HFFc6 (cell line): ENCODE measurements at regions not wholly inside any gene's neighbourhood (a gene's known extent, or its start where the extent isn't known, plus 50 kb on each side); places are given as distances from the start of the nearest gene placed in this dataset.

Experiments used
- DNase-seq: peaks from one replicate; pipeline ENCODE4 v3.0.0-alpha.2; 2018
- H3K27ac Mint-ChIP-seq: 2 replicates; pipeline ENCODE4 v1.8.0; 2020; ENCODE audit warnings: mild to moderate bottlenecking, mixed read lengths
- H3K27me3 Mint-ChIP-seq: 2 replicates; pipeline ENCODE4 v1.8.0; 2021; ENCODE audit warnings: mild to moderate bottlenecking, moderate library complexity, mixed read lengths; ENCODE audit not compliant: insufficient read depth
- H3K36me3 Mint-ChIP-seq: 2 replicates; pipeline ENCODE4 v1.8.0; 2021; ENCODE audit warnings: low read depth, mixed read lengths
- H3K4me1 Mint-ChIP-seq: 2 replicates; pipeline ENCODE4 v1.8.0; 2020; ENCODE audit warnings: low read depth, mixed read lengths
- H3K4me3 Mint-ChIP-seq: 2 replicates; pipeline ENCODE4 v1.8.0; 2020; ENCODE audit warnings: mild to moderate bottlenecking, moderate library complexity, mixed read lengths
- H3K9me3 Mint-ChIP-seq: 2 replicates; pipeline ENCODE4 v1.8.0; 2020; ENCODE audit warnings: mild to moderate bottlenecking, mixed read lengths
- TF ChIP-seq, protein P1 (sequence below): fragments of 200-600 bp; sonication (generic); IDR thresholded peaks from 2 replicates; pipeline ENCODE4 v1.5.0; 2021; ENCODE audit warnings: antibody characterized with exemption, mild to moderate bottlenecking

DNA sequence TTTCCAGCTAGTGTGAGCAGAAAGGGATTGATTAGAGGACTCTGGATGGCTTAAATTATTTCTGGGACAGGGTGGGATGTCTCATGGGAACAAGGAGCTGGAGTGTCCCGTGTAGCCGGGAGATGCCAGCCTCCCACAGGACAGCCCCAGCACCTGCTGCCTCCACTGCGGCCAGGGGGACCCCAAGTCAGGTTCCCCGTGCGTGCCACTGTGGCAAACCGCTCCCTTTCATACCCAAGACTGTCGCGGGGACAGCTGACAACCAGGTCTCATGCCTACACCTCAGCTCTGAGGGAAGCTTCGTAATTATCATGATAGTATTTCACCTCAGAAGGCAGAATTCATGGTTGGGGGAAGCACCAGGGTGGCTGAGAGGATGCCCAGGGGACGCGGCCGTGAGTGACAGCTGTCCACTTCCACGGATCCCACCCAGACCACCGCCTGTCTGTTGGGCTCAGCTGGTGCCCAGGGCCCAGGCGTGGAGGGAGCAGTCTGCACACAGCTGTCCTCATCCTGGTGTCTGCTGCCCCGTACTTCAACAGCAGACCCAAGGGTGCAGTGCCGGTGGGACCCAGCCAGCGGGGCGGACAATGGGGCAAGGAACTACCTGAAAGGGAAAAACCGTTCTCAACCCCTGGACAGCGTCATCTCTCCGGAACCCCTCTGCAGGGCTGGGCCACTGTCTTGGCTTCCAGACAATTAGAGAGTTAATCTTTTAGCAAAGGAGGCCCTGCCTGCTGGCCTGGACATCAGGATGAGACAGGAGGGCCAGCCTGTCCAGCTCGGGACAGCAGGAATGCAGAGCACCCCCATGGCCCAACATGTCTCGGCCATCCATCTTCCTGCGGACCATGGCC, 166.9 kb downstream of the OLFM1 start:
- Mint-ChIP-seq H3K4me3 (no peak overlapping the region), H3K27ac (no peak overlapping the region), H3K27me3 (peaks cover 5% of the 10 kb centered on the region), H3K36me3 (peaks cover 13% of the 10 kb centered on the region), H3K4me1 (no peaks in the 10 kb centered on the region), H3K9me3 (peaks cover 36% of the 10 kb centered on the region)
- TF ChIP-seq, protein P1, sequence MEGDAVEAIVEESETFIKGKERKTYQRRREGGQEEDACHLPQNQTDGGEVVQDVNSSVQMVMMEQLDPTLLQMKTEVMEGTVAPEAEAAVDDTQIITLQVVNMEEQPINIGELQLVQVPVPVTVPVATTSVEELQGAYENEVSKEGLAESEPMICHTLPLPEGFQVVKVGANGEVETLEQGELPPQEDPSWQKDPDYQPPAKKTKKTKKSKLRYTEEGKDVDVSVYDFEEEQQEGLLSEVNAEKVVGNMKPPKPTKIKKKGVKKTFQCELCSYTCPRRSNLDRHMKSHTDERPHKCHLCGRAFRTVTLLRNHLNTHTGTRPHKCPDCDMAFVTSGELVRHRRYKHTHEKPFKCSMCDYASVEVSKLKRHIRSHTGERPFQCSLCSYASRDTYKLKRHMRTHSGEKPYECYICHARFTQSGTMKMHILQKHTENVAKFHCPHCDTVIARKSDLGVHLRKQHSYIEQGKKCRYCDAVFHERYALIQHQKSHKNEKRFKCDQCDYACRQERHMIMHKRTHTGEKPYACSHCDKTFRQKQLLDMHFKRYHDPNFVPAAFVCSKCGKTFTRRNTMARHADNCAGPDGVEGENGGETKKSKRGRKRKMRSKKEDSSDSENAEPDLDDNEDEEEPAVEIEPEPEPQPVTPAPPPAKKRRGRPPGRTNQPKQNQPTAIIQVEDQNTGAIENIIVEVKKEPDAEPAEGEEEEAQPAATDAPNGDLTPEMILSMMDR = no peak
- no peak for DNase-seq

DNA sequence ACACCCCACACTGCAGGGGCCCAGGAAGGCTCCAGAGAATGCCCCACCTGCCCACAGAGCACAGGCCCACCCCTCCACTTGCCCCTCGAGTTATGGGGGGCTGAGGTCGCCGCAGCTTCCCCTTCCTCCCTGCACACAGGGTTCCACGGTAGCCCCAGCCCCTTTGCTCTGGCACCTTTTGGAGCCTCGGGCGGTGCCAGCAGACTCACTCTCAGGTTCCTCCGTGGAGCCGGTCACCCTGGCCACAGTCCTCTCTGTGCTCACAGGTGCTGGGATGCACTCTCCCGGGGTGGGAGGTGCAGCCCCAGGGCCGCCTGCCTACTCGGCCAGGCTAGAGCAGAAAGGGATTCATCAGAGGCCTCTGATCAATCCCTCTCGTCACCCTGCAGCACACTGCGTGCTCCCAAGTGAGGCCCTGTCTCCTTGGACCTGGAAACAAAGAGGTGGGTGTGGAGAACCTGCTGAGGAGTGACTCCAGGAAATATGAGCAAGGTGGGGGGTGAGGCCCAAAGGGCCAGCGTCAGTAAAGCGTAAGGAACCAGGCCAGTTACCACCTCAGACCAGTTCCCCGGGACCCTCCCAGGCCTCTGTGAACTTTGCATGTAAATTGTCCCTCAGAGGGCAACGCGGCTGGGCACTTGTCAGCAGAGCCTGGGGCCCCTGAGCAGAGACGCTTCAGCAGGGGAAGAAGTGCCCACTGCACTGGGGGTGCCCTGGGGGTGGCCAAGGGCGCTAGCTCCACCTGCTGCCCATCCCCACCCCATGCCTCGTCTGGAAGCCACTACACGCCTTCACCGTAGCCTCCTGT, 167.8 kb downstream of the OLFM1 start:
- H3K9me3 Mint-ChIP-seq = peaks cover 33% of the 10 kb centered on the region
- H3K36me3 Mint-ChIP-seq = peaks cover 8% of the 10 kb centered on the region
- H3K27me3 Mint-ChIP-seq = peaks cover 4% of the 10 kb centered on the region
- TF ChIP-seq, protein P1 = no peak
- H3K4me1 Mint-ChIP-seq = no peaks in the 10 kb centered on the region
- no peak for DNase-seq
- H3K27ac Mint-ChIP-seq = no peak overlapping the region
- H3K4me3 Mint-ChIP-seq = no peak overlapping the region

DNA sequence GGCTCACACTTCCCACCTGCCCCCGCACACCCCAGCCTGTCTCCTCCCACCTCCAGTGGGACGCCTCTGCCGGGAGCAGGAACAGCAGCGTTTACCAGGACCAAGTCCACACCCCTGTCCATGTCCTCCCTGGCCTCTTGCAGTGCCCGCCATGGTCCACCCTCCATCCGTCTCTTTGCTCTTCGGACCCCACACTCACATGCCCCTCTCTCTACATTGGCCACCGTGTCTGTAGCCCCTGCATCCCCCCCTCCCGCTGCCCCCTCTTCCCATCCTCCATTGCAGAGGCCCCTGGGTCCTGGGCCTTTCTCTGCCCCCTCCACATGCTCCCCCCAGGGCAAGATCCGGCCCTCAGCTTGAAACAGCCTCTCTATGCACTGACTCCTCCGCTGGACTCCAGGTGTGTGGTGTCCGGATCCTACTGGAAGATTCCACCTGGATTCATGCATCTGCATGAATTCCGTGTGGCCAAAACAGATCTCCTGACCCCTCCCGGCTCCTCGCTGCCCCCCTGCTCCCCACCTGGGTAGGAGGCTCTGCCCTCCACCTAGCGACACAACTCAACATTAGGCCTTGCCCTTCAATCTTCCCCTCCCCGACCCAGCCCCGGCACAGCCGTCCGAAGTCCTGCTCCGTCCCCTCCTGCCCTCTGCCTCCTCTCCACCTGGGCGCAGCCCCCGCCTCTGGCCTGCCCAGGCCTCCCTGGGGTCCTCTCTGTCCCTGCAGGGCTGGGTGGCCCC, 168.5 kb downstream of the OLFM1 start:
- Mint-ChIP-seq H3K4me3 (no peak overlapping the region), H3K9me3 (peaks cover 32% of the 10 kb centered on the region), H3K36me3 (peaks cover 8% of the 10 kb centered on the region)

DNA sequence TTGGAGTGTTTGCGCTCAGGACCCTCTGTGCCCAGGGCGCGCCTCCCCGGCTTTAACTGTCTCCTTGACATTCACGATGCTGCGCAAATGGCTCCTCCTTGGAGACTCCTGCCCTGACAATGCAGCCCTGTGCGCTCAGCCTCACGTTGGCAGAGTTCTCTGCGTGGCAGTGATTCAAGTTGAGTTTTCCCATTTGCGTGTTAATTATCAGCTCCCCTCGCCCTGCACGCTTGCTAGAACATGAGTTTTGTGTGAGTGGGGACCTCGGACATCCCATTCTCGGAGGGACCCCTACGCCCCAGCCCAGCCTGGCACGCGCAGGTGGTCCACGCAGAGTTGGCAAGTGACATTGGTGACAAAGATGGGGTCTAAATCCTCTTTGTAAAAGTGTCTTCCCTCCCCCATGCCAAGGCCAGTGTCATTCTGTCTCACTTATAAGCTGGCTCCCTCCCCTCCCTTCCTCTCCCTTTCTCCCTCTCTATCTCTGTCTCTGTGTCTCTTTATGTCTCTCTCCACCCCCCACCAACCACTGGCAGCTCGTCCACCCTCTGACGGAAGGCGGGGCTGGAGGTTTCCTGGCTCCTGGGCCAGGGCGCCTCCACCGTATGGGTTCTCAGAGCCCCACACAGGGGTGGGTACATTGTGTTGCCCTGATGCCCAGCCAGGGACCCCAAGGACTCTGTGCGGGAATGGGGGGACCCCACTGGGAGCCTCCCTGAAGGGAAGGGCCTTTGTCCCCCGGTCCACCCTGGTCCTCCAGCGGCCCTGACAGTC, 169.3 kb downstream of the OLFM1 start:
- Mint-ChIP-seq H3K4me3 (no peak overlapping the region), H3K27ac (no peak overlapping the region), H3K4me1 (no peaks in the 10 kb centered on the region), H3K9me3 (peaks cover 29% of the 10 kb centered on the region), H3K36me3 (peaks cover 8% of the 10 kb centered on the region), H3K27me3 (peaks cover 4% of the 10 kb centered on the region)
- DNase-seq = no peak
- TF ChIP-seq, protein P1 = no peak

More for the DNA sequence above, 168.5 kb downstream of the OLFM1 start:
- no peak for DNase-seq
- Mint-ChIP-seq H3K4me1 (no peaks in the 10 kb centered on the region), H3K27me3 (peaks cover 4% of the 10 kb centered on the region), H3K27ac (no peak overlapping the region)
- TF ChIP-seq, protein P1 = no peak

DNA sequence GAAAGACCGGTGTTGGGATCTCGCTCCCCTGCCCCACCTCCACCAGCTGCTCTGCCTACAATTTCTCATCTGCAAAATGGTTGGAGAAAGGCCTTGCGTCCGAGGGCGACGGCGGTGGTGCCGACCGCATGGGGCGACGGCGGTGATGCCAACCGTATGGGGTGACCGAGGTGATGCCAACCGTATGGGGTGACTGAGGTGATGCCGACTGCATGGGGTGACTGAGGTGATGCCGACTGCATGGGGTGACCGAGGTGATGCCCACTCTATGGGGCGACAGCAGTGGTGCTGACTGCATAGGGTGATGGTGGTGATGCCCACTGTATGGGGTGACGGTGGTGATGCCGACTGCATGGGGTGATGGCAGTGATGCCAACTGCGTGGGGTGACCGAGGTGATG, 171.0 kb downstream of the OLFM1 start:
- TF ChIP-seq, protein P1 = no peak
- peaks cover 8% of the 10 kb centered on the region for H3K36me3 Mint-ChIP-seq
- H3K27ac Mint-ChIP-seq = no peak overlapping the region
- no peak overlapping the region for H3K4me3 Mint-ChIP-seq
- no peaks in the 10 kb centered on the region for H3K4me1 Mint-ChIP-seq
- DNase-seq = no peak
- H3K27me3 Mint-ChIP-seq = peaks cover 1% of the 10 kb centered on the region; the same call in 1 of the 2 replicates
- peaks cover 26% of the 10 kb centered on the region for H3K9me3 Mint-ChIP-seq
